MM.1S (cell line): ENCODE measurements at regions not wholly inside any gene's neighbourhood (a gene's known extent, or its start where the extent isn't known, plus 50 kb on each side); places are given as distances from the start of the nearest gene placed in this dataset.

Experiments
- DNase-seq: peaks from one replicate; pipeline ENCODE4 v3.0.0-alpha.2; 2015
- H2AFZ ChIP-seq: fragments of 300-600 bp; sonication (generic); 2 replicates; pipeline ENCODE4 v1.6.0; 2016; ENCODE audit warnings: antibody characterized with exemption, low read length
- H3F3A ChIP-seq: fragments of 300-600 bp; sonication (generic); 2 replicates; pipeline ENCODE4 v1.6.1; 2016; ENCODE audit warnings: mild to moderate bottlenecking, antibody characterized with exemption, low read length, moderate library complexity, mixed read lengths; ENCODE audit not compliant: insufficient read depth
- H3K27ac ChIP-seq: fragments of 300-600 bp; sonication (generic); 2 replicates; pipeline ENCODE4 v1.5.1; 2016; ENCODE audit warnings: mild to moderate bottlenecking, low read length
- H3K27me3 ChIP-seq: fragments of 300-600 bp; sonication (generic); replicated peaks from 2 replicates; pipeline ENCODE4 v1.6.0; 2016; ENCODE audit warnings: low read length; ENCODE audit not compliant: insufficient read depth
- H3K36me3 ChIP-seq: fragments of 300-600 bp; sonication (generic); replicated peaks from 2 replicates; pipeline ENCODE4 v1.6.1; 2016; ENCODE audit warnings: mild to moderate bottlenecking, low read length, mixed read lengths; ENCODE audit not compliant: insufficient read depth
- H3K4me1 ChIP-seq: fragments of 300-600 bp; sonication (generic); 2 replicates; pipeline ENCODE4 v1.6.1; 2016; ENCODE audit warnings: low read length, mixed read lengths
- H3K4me2 ChIP-seq: fragments of 300-600 bp; sonication (generic); 2 replicates; pipeline ENCODE4 v1.6.0; 2016; ENCODE audit warnings: low read depth, low read length
- H3K4me3 ChIP-seq: fragments of 300-600 bp; sonication (generic); 2 replicates; pipeline ENCODE4 v1.5.1; 2016; ENCODE audit warnings: low read length, mixed read lengths
- H3K79me2 ChIP-seq: fragments of 300-600 bp; sonication (generic); 2 replicates; pipeline ENCODE4 v1.6.1; 2016; ENCODE audit warnings: mixed run types, low read length, mixed read lengths
- H3K9ac ChIP-seq: fragments of 300-600 bp; sonication (generic); 2 replicates; pipeline ENCODE4 v1.6.1; 2016; ENCODE audit warnings: low read length, mixed read lengths
- H3K9me2 ChIP-seq: fragments of 300-600 bp; sonication (generic); replicated peaks from 2 replicates; pipeline ENCODE4 v1.6.1; 2016; ENCODE audit warnings: mild to moderate bottlenecking, low read length, mixed read lengths; ENCODE audit not compliant: insufficient read depth
- H3K9me3 ChIP-seq: fragments of 300-600 bp; sonication (generic); replicated peaks from 2 replicates; pipeline ENCODE4 v1.6.1; 2016; ENCODE audit warnings: mild to moderate bottlenecking, low read length, mixed read lengths; ENCODE audit not compliant: insufficient read depth
- H4K20me1 ChIP-seq: fragments of 300-600 bp; sonication (generic); 2 replicates; pipeline ENCODE4 v1.6.1; 2016; ENCODE audit warnings: mild to moderate bottlenecking, low read length, moderate library complexity, mixed read lengths; ENCODE audit not compliant: insufficient read depth
- EZH2 ChIP-seq: fragments of 300-600 bp; sonication (generic); optimal IDR thresholded peaks from 2 replicates; pipeline ENCODE3; 2017; ENCODE audit warnings: low read depth, mild to moderate bottlenecking, antibody characterized with exemption, low read length, mixed read lengths
- EZH2phosphoT487 ChIP-seq: fragments of 300-600 bp; sonication (generic); IDR thresholded peaks from 2 replicates; pipeline ENCODE4 v1.6.1; 2018; ENCODE audit warnings: antibody characterized with exemption, low read length
- TF ChIP-seq, protein P1 (sequence below): fragments of 300-600 bp; sonication (generic); IDR thresholded peaks from 2 replicates; pipeline ENCODE4 v1.5.1; 2016; ENCODE audit warnings: antibody characterized with exemption, low read length, mixed read lengths

DNA sequence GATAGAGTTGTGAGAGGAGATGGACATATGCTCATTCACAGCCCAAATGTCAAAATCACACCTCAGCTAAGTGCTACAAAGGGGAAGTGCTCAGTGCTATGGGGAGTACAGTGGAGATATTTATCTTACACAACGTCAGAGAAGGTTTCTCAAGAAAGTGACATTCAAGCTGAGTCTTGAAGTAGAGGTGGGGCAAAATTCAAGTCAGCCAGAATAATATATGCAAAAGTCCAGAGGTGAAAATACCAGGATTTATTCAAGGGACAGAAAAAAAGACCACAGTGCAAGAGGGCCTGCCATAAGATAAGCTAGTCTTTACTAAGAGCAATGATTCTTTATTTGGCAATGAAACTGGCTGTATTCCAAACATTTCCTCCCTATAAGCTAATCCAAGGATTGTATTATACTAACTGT lies 327.8 kb upstream of the PIK3R1 start:
- Histone ChIP-seq H3K27ac (no peak overlapping the region), H3K9ac (no peak overlapping the region), H3K79me2 (no peaks in the 10 kb centered on the region), H3K4me2 (no peak overlapping the region), H3K4me1 (no peaks in the 10 kb centered on the region), H3K9me3 (no peaks in the 10 kb centered on the region), H3K27me3 (no peaks in the 10 kb centered on the region), H3K36me3 (no peaks in the 10 kb centered on the region), H2AFZ (no peak overlapping the region), H4K20me1 (no peaks in the 10 kb centered on the region), H3K9me2 (no peaks in the 10 kb centered on the region), H3K4me3 (no peak overlapping the region), H3F3A (no peaks in the 10 kb centered on the region)
- no peak for TF ChIP-seq EZH2phosphoT487
- TF ChIP-seq EZH2, result no peak
- TF ChIP-seq, protein P1, sequence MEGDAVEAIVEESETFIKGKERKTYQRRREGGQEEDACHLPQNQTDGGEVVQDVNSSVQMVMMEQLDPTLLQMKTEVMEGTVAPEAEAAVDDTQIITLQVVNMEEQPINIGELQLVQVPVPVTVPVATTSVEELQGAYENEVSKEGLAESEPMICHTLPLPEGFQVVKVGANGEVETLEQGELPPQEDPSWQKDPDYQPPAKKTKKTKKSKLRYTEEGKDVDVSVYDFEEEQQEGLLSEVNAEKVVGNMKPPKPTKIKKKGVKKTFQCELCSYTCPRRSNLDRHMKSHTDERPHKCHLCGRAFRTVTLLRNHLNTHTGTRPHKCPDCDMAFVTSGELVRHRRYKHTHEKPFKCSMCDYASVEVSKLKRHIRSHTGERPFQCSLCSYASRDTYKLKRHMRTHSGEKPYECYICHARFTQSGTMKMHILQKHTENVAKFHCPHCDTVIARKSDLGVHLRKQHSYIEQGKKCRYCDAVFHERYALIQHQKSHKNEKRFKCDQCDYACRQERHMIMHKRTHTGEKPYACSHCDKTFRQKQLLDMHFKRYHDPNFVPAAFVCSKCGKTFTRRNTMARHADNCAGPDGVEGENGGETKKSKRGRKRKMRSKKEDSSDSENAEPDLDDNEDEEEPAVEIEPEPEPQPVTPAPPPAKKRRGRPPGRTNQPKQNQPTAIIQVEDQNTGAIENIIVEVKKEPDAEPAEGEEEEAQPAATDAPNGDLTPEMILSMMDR, result no peak
- no peak for DNase-seq

DNA sequence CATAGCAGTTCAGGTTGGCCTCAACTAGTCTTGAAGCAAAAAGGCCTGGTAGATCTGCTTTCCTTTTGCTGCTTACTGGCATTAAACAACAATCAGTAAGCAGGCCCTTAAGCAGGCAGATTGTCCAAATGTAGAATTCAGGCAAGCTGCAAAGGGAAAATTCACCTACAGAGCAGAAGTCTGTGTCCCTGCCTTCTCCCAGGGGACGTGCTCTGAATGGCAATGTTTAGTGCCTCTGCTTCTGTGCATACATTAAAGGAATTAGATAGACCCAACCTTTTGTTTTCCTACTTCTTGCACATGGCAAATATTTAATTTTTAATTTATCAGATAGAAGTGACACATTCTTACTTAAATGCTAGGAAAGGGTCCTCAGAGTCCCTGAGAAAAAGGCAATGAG lies 328.8 kb upstream of the PIK3R1 start:
- no peaks in the 10 kb centered on the region for H3F3A ChIP-seq
- H4K20me1 ChIP-seq, result no peaks in the 10 kb centered on the region
- H3K4me1 ChIP-seq, result no peaks in the 10 kb centered on the region
- no peaks in the 10 kb centered on the region for H3K9me2 ChIP-seq
- no peak overlapping the region for H3K9ac ChIP-seq
- H3K27ac ChIP-seq, result no peak overlapping the region
- no peak for DNase-seq
- no peak overlapping the region for H3K4me3 ChIP-seq
- H2AFZ ChIP-seq, result no peak overlapping the region
- no peaks in the 10 kb centered on the region for H3K9me3 ChIP-seq
- TF ChIP-seq EZH2, result no peak
- TF ChIP-seq, protein P1, result no peak
- TF ChIP-seq EZH2phosphoT487, result no peak
- no peaks in the 10 kb centered on the region for H3K79me2 ChIP-seq
- no peaks in the 10 kb centered on the region for H3K36me3 ChIP-seq
- H3K4me2 ChIP-seq, result no peak overlapping the region
- no peaks in the 10 kb centered on the region for H3K27me3 ChIP-seq

DNA sequence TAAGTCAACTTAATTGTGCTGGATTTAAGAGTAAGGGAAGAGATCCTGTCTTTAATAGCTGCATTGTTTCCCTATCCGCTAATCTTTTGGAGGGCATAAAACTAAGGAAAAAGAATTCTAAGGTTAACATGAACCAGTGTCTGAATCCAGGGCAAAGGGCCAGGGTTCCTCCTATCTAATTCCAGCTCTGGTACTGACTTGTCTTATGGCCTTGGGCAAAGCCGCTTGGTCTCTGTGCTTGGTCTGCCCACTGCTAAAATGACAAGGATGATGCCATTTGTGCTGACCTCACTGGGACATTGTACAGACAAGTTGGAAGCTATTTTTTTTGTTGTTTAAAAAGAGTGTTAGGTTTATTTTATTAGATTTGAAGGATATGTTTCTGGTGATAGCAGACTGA lies 334.7 kb upstream of the PIK3R1 start:
- no peak overlapping the region for H2AFZ ChIP-seq
- no peak overlapping the region for H3K27ac ChIP-seq
- H3F3A ChIP-seq, result no peaks in the 10 kb centered on the region
- no peak overlapping the region for H3K4me2 ChIP-seq
- H3K4me1 ChIP-seq, result no peaks in the 10 kb centered on the region
- H3K9me3 ChIP-seq, result no peaks in the 10 kb centered on the region
- H3K4me3 ChIP-seq, result no peak overlapping the region
- H3K9ac ChIP-seq, result no peak overlapping the region
- H3K27me3 ChIP-seq, result no peaks in the 10 kb centered on the region
- TF ChIP-seq, protein P1, result no peak
- TF ChIP-seq EZH2phosphoT487 (no peak), EZH2 (no peak)
- no peak for DNase-seq
- no peaks in the 10 kb centered on the region for H3K9me2 ChIP-seq
- no peaks in the 10 kb centered on the region for H4K20me1 ChIP-seq
- no peaks in the 10 kb centered on the region for H3K79me2 ChIP-seq
- H3K36me3 ChIP-seq, result no peaks in the 10 kb centered on the region

DNA sequence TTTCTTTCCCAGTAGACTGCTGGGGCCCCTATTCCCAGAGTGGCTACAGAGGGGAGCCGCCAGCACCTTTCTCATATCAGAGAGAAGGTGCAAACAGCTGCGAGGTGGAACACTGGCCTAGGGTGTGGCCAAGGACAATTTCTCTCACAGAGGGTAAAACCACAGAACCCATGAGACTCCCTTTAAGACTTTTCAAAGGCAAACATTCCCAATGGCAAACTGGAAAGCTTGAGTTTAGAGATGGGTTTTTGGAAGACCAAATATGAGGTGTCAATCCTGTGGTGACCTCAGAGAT lies 335.1 kb upstream of the PIK3R1 start:
- no peak overlapping the region for H2AFZ ChIP-seq
- no peak for DNase-seq
- no peaks in the 10 kb centered on the region for H4K20me1 ChIP-seq
- no peaks in the 10 kb centered on the region for H3F3A ChIP-seq
- no peaks in the 10 kb centered on the region for H3K9me3 ChIP-seq
- no peaks in the 10 kb centered on the region for H3K4me1 ChIP-seq
- no peak overlapping the region for H3K27ac ChIP-seq
- H3K9me2 ChIP-seq, result no peaks in the 10 kb centered on the region
- no peak overlapping the region for H3K9ac ChIP-seq
- TF ChIP-seq, protein P1, result no peak
- no peak for TF ChIP-seq EZH2phosphoT487
- TF ChIP-seq EZH2, result no peak
- no peaks in the 10 kb centered on the region for H3K79me2 ChIP-seq
- no peaks in the 10 kb centered on the region for H3K27me3 ChIP-seq
- no peak overlapping the region for H3K4me2 ChIP-seq
- H3K4me3 ChIP-seq, result no peak overlapping the region
- H3K36me3 ChIP-seq, result no peaks in the 10 kb centered on the region
